ENCODE measurements at regions not wholly inside any gene's neighbourhood (a gene's known extent, or its start where the extent isn't known, plus 50 kb on each side); places are given as distances from the start of the nearest gene placed in this dataset.

GRCh38 chr18:78069784-78070664, 820.4 kb downstream of the GALR1 start:
- no peak for DNase-seq (ENCODE audit: low read depth, low spot score)

GRCh38 chr18:78071166-78071710, 821.6 kb downstream of the GALR1 start:
- no peak for DNase-seq (ENCODE audit: low read depth, low spot score)

DNA sequence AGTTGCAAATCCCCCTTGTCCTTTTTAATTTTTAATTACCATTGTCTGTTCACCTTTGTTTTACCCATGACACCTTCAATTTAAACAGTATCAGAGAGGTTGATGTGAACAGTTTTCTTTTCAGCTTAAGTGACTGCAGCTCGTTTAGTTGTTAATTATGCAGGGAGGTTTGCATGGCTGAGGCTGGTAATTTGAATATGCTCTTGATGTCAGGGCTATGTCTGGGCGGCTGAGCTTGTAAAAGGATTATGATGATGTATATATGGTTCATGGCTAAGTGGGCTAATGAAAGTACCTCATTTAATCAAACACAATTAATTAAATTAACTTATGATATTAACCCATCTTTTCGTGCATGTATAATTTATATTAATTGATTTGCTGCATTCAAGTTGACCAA, 822.1 kb downstream of the GALR1 start:
- no peak for DNase-seq (ENCODE audit: low read depth, low spot score)

DNA sequence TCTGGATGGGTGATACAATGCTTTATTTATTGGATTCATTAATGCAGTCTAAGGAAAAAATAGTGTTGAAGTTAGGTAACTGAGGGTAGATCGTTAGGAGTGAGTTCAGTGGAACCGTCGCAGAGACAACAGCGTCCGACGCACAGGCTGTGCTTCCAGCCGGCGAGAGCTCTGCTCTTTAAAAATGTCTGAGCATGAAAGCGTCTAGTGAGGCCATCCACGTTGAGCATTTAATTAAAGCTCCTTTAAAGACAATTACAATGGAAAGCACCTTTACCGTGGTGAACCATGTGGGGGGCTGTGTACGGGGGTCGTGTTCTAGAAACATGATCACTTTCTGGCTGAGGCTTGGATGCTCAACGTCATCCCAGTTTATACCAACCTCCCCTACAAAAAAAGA, 822.7 kb downstream of the GALR1 start:
- DNase-seq (ENCODE audit: low read depth, low spot score): no peak

GRCh38 chr18:78073275-78073674, 823.6 kb downstream of the GALR1 start:
- DNase-seq (ENCODE audit: low read depth, low spot score): no peak

GRCh38 chr18:78074400-78075020, 824.9 kb downstream of the GALR1 start:
- DNase-seq (ENCODE audit: low read depth, low spot score): no peak

GRCh38 chr18:78080081-78080480, 830.4 kb downstream of the GALR1 start:
- DNase-seq (ENCODE audit: low read depth, low spot score): no peak

GRCh38 chr18:78080761-78081160, 831.1 kb downstream of the GALR1 start:
- DNase-seq (ENCODE audit: low read depth, low spot score): no peak

- no peak for DNase-seq (ENCODE audit: low read depth, low spot score)
Observed at GRCh38 chr18:78082816-78083215, 833.2 kb downstream of the GALR1 start.

- DNase-seq (ENCODE audit: low read depth, low spot score): no peak
Observed at GRCh38 chr18:78085241-78086185, 835.9 kb downstream of the GALR1 start.

DNA sequence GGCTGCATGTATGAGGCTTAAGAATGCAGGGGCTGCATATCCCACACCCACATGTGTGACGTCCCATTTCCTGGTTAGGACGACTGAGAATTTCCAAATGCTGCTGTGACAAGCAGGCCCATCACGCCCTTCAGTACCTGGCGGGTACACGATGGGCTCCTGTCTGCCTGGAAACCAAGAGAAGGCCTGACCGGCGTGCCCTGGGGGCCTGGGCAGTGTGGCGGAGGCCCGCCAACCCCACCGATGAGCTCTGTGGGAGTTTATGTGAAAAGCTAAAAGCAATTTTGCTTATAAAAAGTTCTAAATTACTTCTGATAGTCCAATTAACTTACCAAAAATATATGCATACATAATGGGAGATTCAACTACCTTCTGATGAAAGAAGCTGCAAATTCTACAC, 837.3 kb downstream of the GALR1 start:
- DNase-seq (ENCODE audit: low read depth, low spot score): no peak

DNA sequence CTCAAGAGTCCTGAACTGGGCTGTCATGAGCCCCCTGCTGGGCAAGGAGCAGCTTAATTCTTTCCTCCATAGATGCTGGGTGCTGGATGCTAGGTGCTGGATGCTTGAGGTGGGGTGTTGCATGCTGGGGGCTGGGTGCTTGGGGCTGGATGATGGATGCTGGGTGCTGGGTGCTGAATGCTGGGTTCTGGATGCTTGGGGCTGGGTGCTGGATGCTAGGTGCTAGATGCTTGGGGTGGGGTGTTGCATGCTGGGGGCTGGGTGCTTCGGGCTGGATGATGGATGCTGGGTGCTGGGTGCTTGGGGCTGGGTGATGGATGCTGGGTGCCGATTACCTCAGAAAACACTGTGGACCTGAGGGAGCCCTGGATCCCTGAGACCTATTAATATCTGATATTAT, 837.7 kb downstream of the GALR1 start:
- DNase-seq (ENCODE audit: low read depth, low spot score): no peak

GRCh38 chr18:78090584-78090983, 840.9 kb downstream of the GALR1 start:
- DNase-seq (ENCODE audit: low read depth, low spot score): no peak

DNA sequence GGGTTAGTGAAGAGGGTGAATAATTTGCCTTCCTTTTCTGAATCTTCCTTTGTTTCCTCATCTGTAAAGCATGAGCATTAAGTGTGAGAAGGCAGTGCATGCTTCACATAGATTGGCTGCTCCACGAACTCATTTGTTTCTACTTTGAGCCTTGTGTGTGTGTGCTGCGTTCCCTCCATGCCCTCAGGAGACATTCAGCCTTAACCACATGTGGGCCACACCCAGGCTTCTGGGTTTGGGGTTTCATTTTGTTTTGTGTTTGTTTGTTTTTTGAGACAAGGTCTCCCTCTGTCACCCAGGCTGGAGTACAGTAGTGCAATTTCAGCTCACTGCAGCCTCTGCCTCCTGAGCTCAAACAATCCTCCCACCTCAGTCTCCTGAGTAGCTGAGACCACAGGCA, 843.3 kb downstream of the GALR1 start:
- no peak for DNase-seq (ENCODE audit: low read depth, low spot score)

DNA sequence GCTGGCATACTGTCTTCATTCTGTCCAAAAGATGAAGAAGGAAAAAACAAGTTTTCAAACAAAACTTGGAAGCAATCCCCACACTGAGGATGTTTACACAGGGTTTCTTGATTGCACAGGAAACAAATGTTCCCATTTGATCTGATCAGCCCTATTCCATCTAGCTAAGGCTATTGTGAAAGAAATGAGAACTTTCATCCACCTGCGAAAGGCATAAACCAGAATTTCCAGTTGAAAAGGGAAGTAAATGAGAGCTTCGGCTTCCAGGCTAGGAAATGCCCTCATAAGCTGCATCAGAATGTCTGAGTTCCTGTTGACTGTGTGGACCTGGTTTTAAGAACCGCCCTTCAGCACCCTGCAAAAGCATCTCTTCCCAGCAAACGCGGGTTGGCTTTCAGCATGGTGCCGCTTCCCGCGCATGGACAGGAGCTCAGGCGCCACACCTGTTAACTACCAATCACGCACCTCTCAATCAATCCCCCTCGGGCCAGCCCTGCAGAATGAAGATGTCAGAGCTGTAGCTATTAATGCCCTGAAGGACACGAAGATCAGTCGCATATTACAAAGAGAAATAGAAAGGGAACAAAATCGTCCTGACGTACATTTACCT, 850.4 kb downstream of the GALR1 start:
- no peak for DNase-seq (ENCODE audit: low read depth, low spot score)

DNA sequence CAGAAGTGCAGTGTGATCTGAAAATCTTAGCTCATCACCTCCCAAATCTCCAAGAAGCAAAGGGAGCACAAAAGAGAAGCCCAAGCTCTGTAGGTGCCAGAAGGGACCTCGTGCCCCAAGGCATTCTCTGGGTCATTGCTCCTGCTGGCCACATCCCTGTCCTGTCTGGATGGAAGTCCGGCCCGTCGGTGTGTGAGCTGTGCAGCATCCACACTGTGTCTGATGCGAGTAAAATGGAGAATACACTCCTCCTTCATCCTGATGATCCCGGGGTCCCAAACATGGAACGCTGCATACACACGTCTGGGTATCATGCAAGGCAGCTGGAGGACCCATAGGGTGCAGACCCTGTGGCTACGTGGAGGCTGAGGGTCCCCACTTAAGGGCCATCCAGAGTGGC, 851.4 kb downstream of the GALR1 start:
- no peak for DNase-seq (ENCODE audit: low read depth, low spot score)

DNA sequence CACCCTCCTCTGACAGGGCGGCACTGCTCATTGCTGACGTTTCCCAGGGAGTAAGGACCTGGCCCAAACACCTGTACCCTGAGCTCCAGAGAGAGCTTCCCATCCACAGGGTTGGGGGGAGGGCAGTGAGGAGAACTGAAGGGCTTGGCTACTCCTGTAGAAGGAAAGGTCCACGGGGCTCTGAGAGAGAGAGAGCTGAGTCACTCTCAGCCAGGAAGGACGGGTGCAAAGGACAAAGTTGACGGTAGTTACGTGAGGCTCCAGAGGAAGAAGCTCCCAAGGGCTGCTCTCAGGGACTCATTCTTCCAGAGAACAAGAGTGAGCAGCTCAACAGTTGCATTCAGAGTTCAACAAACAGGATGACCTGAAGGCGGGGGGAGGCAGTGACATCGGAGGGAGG, 852.5 kb downstream of the GALR1 start:
- DNase-seq (ENCODE audit: low read depth, low spot score): no peak

DNA sequence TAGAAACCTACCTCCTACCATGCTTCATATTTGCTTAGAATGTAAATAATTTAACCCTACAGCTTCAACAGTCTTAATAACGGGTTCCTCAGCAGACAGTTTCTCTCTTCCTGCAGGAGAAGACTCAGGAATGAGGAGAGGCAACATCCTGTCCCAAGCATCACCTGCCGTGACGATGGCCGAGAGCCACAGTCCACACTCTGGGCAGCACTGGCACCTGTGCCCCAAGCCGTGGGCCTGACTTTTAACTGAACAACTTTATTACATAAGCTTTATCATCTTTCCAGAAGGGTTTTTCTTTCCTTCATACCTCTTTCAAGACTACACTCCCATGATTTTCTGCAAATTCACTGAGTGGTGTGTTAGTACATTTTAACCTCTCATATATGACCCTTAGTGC, 856.0 kb downstream of the GALR1 start:
- DNase-seq (ENCODE audit: low read depth, low spot score): no peak

DNA sequence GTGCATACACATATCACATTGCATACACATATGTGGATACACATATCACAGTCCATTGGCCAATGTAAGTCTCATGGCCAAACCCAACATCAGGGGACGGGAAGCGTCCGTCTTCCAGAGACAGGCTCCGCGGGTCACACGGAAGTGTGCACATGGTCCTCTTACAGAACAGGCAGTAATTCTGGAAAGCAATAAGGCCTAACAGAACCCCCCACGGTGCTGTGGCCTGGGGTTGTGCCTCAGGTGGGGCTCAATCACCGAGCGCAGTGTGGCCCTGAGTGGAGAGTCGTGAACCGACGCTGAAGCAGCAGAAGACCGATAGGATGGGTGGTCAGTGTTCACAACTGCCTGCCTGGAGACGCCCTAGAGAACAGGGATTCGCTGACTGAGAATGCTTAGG, 857.3 kb downstream of the GALR1 start:
- DNase-seq (ENCODE audit: low read depth, low spot score): no peak

- DNase-seq (ENCODE audit: low read depth, low spot score): no peak
Observed at GRCh38 chr18:78107363-78107762, 857.7 kb downstream of the GALR1 start.

GRCh38 chr18:78108554-78108953, 858.9 kb downstream of the GALR1 start:
- no peak for DNase-seq (ENCODE audit: low read depth, low spot score)

Data from iPS DF 19.7 (cell line).